ENCODE measurements at regions not wholly inside any gene's neighbourhood (a gene's known extent, or its start where the extent isn't known, plus 50 kb on each side); places are given as distances from the start of the nearest gene placed in this dataset.

GRCh38 chr1:29585201-29585600 is 348.9 kb downstream of the PTPRU start:
- Histone ChIP-seq H3K4me1 (ENCODE audit: control insufficient read depth in 2 of 2, insufficient read depth in 2 of 2, low read length in 2 of 2) (no peaks in the 10 kb centered on the region), H3K4me3 (ENCODE audit: low read length in 2 of 2) (no peak overlapping the region), H3K27me3 (ENCODE audit: control insufficient read depth in 2 of 2, insufficient read depth in 2 of 2, low read length in 2 of 2) (peaks cover 0 to 4% of the 10 kb centered on the region in 2 donors)

DNA sequence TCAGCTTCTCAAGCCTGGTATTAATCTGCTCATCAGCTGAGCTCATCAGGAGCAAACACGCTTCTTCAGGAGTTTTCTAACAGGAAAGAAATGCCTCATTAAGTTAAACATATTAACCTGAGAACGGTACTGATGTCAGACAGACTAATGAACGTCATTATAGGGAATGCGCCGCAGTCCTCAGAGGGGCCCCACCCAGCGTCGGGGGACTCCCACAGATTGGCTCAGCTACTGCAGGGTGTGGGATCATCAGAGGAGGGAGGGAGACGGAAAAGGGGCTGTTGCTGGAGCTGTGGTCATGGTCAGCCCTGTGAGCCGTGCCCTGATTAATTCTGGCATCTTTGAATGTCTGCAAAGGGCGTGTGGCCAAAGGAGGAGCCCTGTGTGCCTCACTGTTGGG is 348.5 kb downstream of the PTPRU start:
- H3K9ac ChIP-seq (ENCODE audit: low read depth in 1 of 2, low read length in 2 of 2) = no peak overlapping the region
- H3K27me3 ChIP-seq (ENCODE audit: control insufficient read depth in 2 of 2, insufficient read depth in 2 of 2, low read length in 2 of 2) = peaks cover 0 to 4% of the 10 kb centered on the region in 2 donors
- H3K36me3 ChIP-seq (ENCODE audit: control insufficient read depth in 2 of 2, insufficient read depth in 2 of 2, low read length in 2 of 2) = no peaks in the 10 kb centered on the region
- H3K4me1 ChIP-seq (ENCODE audit: control insufficient read depth in 2 of 2, insufficient read depth in 2 of 2, low read length in 2 of 2) = no peaks in the 10 kb centered on the region
- no peak overlapping the region for H3K4me3 ChIP-seq (ENCODE audit: low read length in 2 of 2)
- no peaks in the 10 kb centered on the region for H3K9me3 ChIP-seq (ENCODE audit: control insufficient read depth in 2 of 2, low read length in 2 of 2)
- H3K27ac ChIP-seq (ENCODE audit: low read depth in 2 of 2, low read length in 2 of 2) = no peak overlapping the region

More at GRCh38 chr1:29585201-29585600, 348.9 kb downstream of the PTPRU start:
- Histone ChIP-seq H3K9me3 (ENCODE audit: control insufficient read depth in 2 of 2, low read length in 2 of 2) (no peaks in the 10 kb centered on the region), H3K27ac (ENCODE audit: low read depth in 2 of 2, low read length in 2 of 2) (no peak overlapping the region), H3K9ac (ENCODE audit: low read depth in 1 of 2, low read length in 2 of 2) (no peak overlapping the region), H3K36me3 (ENCODE audit: control insufficient read depth in 2 of 2, insufficient read depth in 2 of 2, low read length in 2 of 2) (no peaks in the 10 kb centered on the region)

DNA sequence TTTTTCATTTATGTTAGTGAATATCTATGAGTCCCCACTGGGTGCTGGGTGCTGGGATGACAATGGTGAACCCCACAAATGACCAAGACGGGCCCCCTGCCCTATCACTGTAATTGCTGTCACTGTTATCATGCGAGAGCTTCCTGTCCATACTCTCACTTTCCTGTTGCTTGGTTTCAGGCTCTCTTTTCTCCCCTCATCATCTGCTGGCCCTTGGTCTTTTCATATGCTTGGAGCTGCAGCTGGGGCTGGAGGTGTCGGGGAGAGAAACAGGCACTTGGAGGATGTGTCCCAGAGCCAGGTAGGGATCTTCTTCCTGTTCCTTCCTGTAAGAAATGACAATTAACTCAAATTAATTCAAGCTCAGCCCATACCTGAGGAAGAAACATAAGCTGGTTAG is 348.0 kb downstream of the PTPRU start:
- Histone ChIP-seq H3K4me1 (ENCODE audit: control insufficient read depth in 2 of 2, insufficient read depth in 2 of 2, low read length in 2 of 2) (no peaks in the 10 kb centered on the region), H3K27ac (ENCODE audit: low read depth in 2 of 2, low read length in 2 of 2) (no peak overlapping the region), H3K9ac (ENCODE audit: low read depth in 1 of 2, low read length in 2 of 2) (no peak overlapping the region), H3K27me3 (ENCODE audit: control insufficient read depth in 2 of 2, insufficient read depth in 2 of 2, low read length in 2 of 2) (peaks cover 0 to 4% of the 10 kb centered on the region in 2 donors), H3K9me3 (ENCODE audit: control insufficient read depth in 2 of 2, low read length in 2 of 2) (no peaks in the 10 kb centered on the region), H3K36me3 (ENCODE audit: control insufficient read depth in 2 of 2, insufficient read depth in 2 of 2, low read length in 2 of 2) (no peaks in the 10 kb centered on the region), H3K4me3 (ENCODE audit: low read length in 2 of 2) (no peak overlapping the region)

GRCh38 chr1:29583727-29584126 is 347.4 kb downstream of the PTPRU start:
- Histone ChIP-seq H3K4me1 (ENCODE audit: control insufficient read depth in 2 of 2, insufficient read depth in 2 of 2, low read length in 2 of 2) (no peaks in the 10 kb centered on the region), H3K9me3 (ENCODE audit: control insufficient read depth in 2 of 2, low read length in 2 of 2) (no peaks in the 10 kb centered on the region), H3K36me3 (ENCODE audit: control insufficient read depth in 2 of 2, insufficient read depth in 2 of 2, low read length in 2 of 2) (no peaks in the 10 kb centered on the region), H3K4me3 (ENCODE audit: low read length in 2 of 2) (no peak overlapping the region), H3K9ac (ENCODE audit: low read depth in 1 of 2, low read length in 2 of 2) (no peak overlapping the region), H3K27ac (ENCODE audit: low read depth in 2 of 2, low read length in 2 of 2) (no peak overlapping the region), H3K27me3 (ENCODE audit: control insufficient read depth in 2 of 2, insufficient read depth in 2 of 2, low read length in 2 of 2) (peaks cover 0 to 4% of the 10 kb centered on the region in 2 donors)

- Histone ChIP-seq H3K4me1 (ENCODE audit: control insufficient read depth in 2 of 2, insufficient read depth in 2 of 2, low read length in 2 of 2) (no peaks in the 10 kb centered on the region), H3K27ac (ENCODE audit: low read depth in 2 of 2, low read length in 2 of 2) (no peak overlapping the region), H3K9me3 (ENCODE audit: control insufficient read depth in 2 of 2, low read length in 2 of 2) (no peaks in the 10 kb centered on the region), H3K4me3 (ENCODE audit: low read length in 2 of 2) (no peak overlapping the region), H3K9ac (ENCODE audit: low read depth in 1 of 2, low read length in 2 of 2) (no peak overlapping the region), H3K36me3 (ENCODE audit: control insufficient read depth in 2 of 2, insufficient read depth in 2 of 2, low read length in 2 of 2) (no peaks in the 10 kb centered on the region), H3K27me3 (ENCODE audit: control insufficient read depth in 2 of 2, insufficient read depth in 2 of 2, low read length in 2 of 2) (peaks cover 0 to 12% of the 10 kb centered on the region in 2 donors)
Measured at GRCh38 chr1:29581256-29581655, 344.9 kb downstream of the PTPRU start.

- H3K36me3 ChIP-seq (ENCODE audit: control insufficient read depth in 2 of 2, insufficient read depth in 2 of 2, low read length in 2 of 2) = no peaks in the 10 kb centered on the region
- H3K4me3 ChIP-seq (ENCODE audit: low read length in 2 of 2) = no peak overlapping the region
- H3K4me1 ChIP-seq (ENCODE audit: control insufficient read depth in 2 of 2, insufficient read depth in 2 of 2, low read length in 2 of 2) = no peaks in the 10 kb centered on the region
- peaks cover 0 to 12% of the 10 kb centered on the region in 2 donors for H3K27me3 ChIP-seq (ENCODE audit: control insufficient read depth in 2 of 2, insufficient read depth in 2 of 2, low read length in 2 of 2)
- H3K9ac ChIP-seq (ENCODE audit: low read depth in 1 of 2, low read length in 2 of 2) = no peak overlapping the region
- H3K27ac ChIP-seq (ENCODE audit: low read depth in 2 of 2, low read length in 2 of 2) = no peak overlapping the region
- no peaks in the 10 kb centered on the region for H3K9me3 ChIP-seq (ENCODE audit: control insufficient read depth in 2 of 2, low read length in 2 of 2)
Measured at GRCh38 chr1:29579821-29580425, 343.6 kb downstream of the PTPRU start.

DNA sequence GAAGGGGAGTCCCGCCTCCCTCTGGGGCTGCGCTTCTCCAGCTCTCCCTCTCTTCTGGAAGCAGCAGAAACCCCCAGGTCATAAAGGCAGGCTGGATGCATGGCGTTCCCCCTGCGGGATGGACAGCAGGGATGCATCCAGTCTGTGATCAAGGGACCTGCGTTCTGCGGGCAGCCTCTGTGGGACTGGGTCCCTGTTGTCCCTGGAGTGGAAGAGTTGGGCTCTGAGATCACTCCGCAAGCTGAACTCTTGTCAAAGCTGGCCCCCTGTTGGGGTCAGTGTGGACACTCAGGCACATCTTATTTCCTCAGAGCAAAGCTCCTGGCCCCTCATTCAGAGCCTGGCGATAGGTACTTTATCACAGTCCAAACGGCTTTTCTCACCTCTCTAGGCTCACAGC is 341.2 kb downstream of the PTPRU start:
- H3K4me1 ChIP-seq (ENCODE audit: control insufficient read depth in 2 of 2, insufficient read depth in 2 of 2, low read length in 2 of 2) = no peaks in the 10 kb centered on the region
- no peaks in the 10 kb centered on the region for H3K36me3 ChIP-seq (ENCODE audit: control insufficient read depth in 2 of 2, insufficient read depth in 2 of 2, low read length in 2 of 2)
- no peaks in the 10 kb centered on the region for H3K9me3 ChIP-seq (ENCODE audit: control insufficient read depth in 2 of 2, low read length in 2 of 2)
- H3K27ac ChIP-seq (ENCODE audit: low read depth in 2 of 2, low read length in 2 of 2) = no peak overlapping the region
- no peak overlapping the region for H3K9ac ChIP-seq (ENCODE audit: low read depth in 1 of 2, low read length in 2 of 2)
- peaks cover 0 to 8% of the 10 kb centered on the region in 2 donors for H3K27me3 ChIP-seq (ENCODE audit: control insufficient read depth in 2 of 2, insufficient read depth in 2 of 2, low read length in 2 of 2)
- no peak overlapping the region for H3K4me3 ChIP-seq (ENCODE audit: low read length in 2 of 2)

DNA sequence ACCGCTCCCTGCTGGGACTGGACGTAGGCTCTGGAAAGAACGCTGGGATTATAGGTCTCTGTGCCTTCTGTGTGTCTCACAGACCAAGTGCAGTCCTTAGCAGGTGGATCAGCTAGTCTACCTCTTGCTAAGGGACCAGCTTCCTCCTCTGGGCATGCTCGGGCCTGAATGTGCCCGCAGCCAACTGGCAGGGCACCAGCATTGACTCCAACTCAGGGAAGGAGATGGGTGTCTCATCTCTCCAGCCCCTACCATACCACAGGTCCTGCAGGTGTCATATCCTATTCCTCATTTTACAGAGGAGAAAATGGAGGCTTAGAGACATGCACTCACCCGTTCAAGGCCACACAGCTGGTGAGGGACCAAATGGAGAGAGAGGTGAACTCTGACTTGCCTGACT is 340.2 kb downstream of the PTPRU start:
- no peaks in the 10 kb centered on the region for H3K36me3 ChIP-seq (ENCODE audit: control insufficient read depth in 2 of 2, insufficient read depth in 2 of 2, low read length in 2 of 2)
- no peak overlapping the region for H3K9ac ChIP-seq (ENCODE audit: low read depth in 1 of 2, low read length in 2 of 2)
- H3K4me3 ChIP-seq (ENCODE audit: low read length in 2 of 2) = no peak overlapping the region
- H3K9me3 ChIP-seq (ENCODE audit: control insufficient read depth in 2 of 2, low read length in 2 of 2) = no peaks in the 10 kb centered on the region
- peaks cover 0 to 8% of the 10 kb centered on the region in 2 donors for H3K27me3 ChIP-seq (ENCODE audit: control insufficient read depth in 2 of 2, insufficient read depth in 2 of 2, low read length in 2 of 2)
- no peak overlapping the region for H3K27ac ChIP-seq (ENCODE audit: low read depth in 2 of 2, low read length in 2 of 2)
- no peaks in the 10 kb centered on the region for H3K4me1 ChIP-seq (ENCODE audit: control insufficient read depth in 2 of 2, insufficient read depth in 2 of 2, low read length in 2 of 2)

GRCh38 chr1:29575826-29576225 is 339.5 kb downstream of the PTPRU start:
- Histone ChIP-seq H3K4me1 (ENCODE audit: control insufficient read depth in 2 of 2, insufficient read depth in 2 of 2, low read length in 2 of 2) (no peaks in the 10 kb centered on the region), H3K27me3 (ENCODE audit: control insufficient read depth in 2 of 2, insufficient read depth in 2 of 2, low read length in 2 of 2) (peaks cover 0 to 9% of the 10 kb centered on the region in 2 donors), H3K27ac (ENCODE audit: low read depth in 2 of 2, low read length in 2 of 2) (no peak overlapping the region), H3K4me3 (ENCODE audit: low read length in 2 of 2) (no peak overlapping the region), H3K9ac (ENCODE audit: low read depth in 1 of 2, low read length in 2 of 2) (no peak overlapping the region), H3K9me3 (ENCODE audit: control insufficient read depth in 2 of 2, low read length in 2 of 2) (no peaks in the 10 kb centered on the region), H3K36me3 (ENCODE audit: control insufficient read depth in 2 of 2, insufficient read depth in 2 of 2, low read length in 2 of 2) (no peaks in the 10 kb centered on the region)

DNA sequence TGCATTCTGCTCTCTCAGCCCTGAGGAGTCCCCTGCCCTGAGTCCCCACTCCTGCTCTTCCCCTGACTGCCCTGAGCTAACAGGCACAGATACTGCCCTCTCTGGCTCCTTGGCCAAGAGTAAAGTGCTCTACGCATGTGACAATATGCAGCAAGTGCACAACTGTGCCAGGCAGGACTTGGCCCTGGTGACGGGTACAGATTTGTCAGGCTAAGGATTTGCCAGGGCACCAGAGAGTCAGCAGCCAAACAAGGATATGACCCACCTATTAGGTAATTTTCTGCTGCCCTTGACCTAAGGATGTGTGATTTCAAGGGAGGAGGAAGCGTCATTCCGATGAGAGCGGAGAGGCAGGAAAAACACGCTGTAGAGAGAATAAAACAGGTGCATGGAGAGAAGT is 339.0 kb downstream of the PTPRU start:
- Histone ChIP-seq H3K4me1 (ENCODE audit: control insufficient read depth in 2 of 2, insufficient read depth in 2 of 2, low read length in 2 of 2) (no peaks in the 10 kb centered on the region), H3K27me3 (ENCODE audit: control insufficient read depth in 2 of 2, insufficient read depth in 2 of 2, low read length in 2 of 2) (peaks cover 0 to 9% of the 10 kb centered on the region in 2 donors), H3K36me3 (ENCODE audit: control insufficient read depth in 2 of 2, insufficient read depth in 2 of 2, low read length in 2 of 2) (no peaks in the 10 kb centered on the region), H3K9me3 (ENCODE audit: control insufficient read depth in 2 of 2, low read length in 2 of 2) (no peaks in the 10 kb centered on the region), H3K27ac (ENCODE audit: low read depth in 2 of 2, low read length in 2 of 2) (no peak overlapping the region), H3K4me3 (ENCODE audit: low read length in 2 of 2) (no peak overlapping the region), H3K9ac (ENCODE audit: low read depth in 1 of 2, low read length in 2 of 2) (no peak overlapping the region)

GRCh38 chr1:29574871-29575270 is 338.5 kb downstream of the PTPRU start:
- no peaks in the 10 kb centered on the region for H3K36me3 ChIP-seq (ENCODE audit: control insufficient read depth in 2 of 2, insufficient read depth in 2 of 2, low read length in 2 of 2)
- no peaks in the 10 kb centered on the region for H3K4me1 ChIP-seq (ENCODE audit: control insufficient read depth in 2 of 2, insufficient read depth in 2 of 2, low read length in 2 of 2)
- H3K27ac ChIP-seq (ENCODE audit: low read depth in 2 of 2, low read length in 2 of 2) = no peak overlapping the region
- H3K9ac ChIP-seq (ENCODE audit: low read depth in 1 of 2, low read length in 2 of 2) = no peak overlapping the region
- H3K9me3 ChIP-seq (ENCODE audit: control insufficient read depth in 2 of 2, low read length in 2 of 2) = no peaks in the 10 kb centered on the region
- H3K4me3 ChIP-seq (ENCODE audit: low read length in 2 of 2) = no peak overlapping the region
- peaks cover 0 to 9% of the 10 kb centered on the region in 2 donors for H3K27me3 ChIP-seq (ENCODE audit: control insufficient read depth in 2 of 2, insufficient read depth in 2 of 2, low read length in 2 of 2)

All from mucosa of rectum (tissue), 2 donors.